Mesodermal cell (in vitro differentiated cells): ENCODE measurements at regions not wholly inside any gene's neighbourhood (a gene's known extent, or its start where the extent isn't known, plus 50 kb on each side); places are given as distances from the start of the nearest gene placed in this dataset.

Source experiments
- H3K27ac ChIP-seq: 2 replicates; pipeline ENCODE4 v1.7.0; 2013; ENCODE audit warnings: mild to moderate bottlenecking, low read depth, low read length, moderate library complexity; ENCODE audit not compliant: severe bottlenecking
- H3K36me3 ChIP-seq: 2 replicates; pipeline ENCODE4 v1.7.1; 2013; ENCODE audit warnings: mild to moderate bottlenecking, low read length, moderate library complexity; ENCODE audit not compliant: control insufficient read depth, insufficient read depth
- H3K4me1 ChIP-seq: one replicate; pipeline ENCODE4 v1.7.1; 2013; ENCODE audit warnings: mild to moderate bottlenecking, low read length; ENCODE audit not compliant: insufficient read depth, control insufficient read depth, poor library complexity, severe bottlenecking
- H3K4me3 ChIP-seq: 2 replicates; pipeline ENCODE4 v1.7.0; 2013; ENCODE audit warnings: low read length, control low read depth, mild to moderate bottlenecking; ENCODE audit not compliant: insufficient read depth, poor library complexity, severe bottlenecking; ENCODE audit errors: extremely low read depth
- H3K9me3 ChIP-seq: 2 replicates; pipeline ENCODE4 v1.7.1; 2013; ENCODE audit warnings: mild to moderate bottlenecking, low read length, moderate library complexity; ENCODE audit not compliant: control insufficient read depth
- WGBS, 2 experiments: methylation state at CpG; one replicate each; pipeline ENCODE4 v1.1.5; 2013; ENCODE audit warnings: missing lambda C conversion rate in 2 of 2; ENCODE audit not compliant: insufficient coverage in 2 of 2; 5-methylcytosine and 5-hydroxymethylcytosine counted together

GRCh38 chr5:23029290-23029689 is 176.1 kb upstream of the CDH12 start:
- no peaks in the 10 kb centered on the region for H3K4me1 ChIP-seq
- H3K27ac ChIP-seq: no peak overlapping the region
- H3K4me3 ChIP-seq: no peak overlapping the region
- H3K9me3 ChIP-seq: no peaks in the 10 kb centered on the region
- no peaks in the 10 kb centered on the region for H3K36me3 ChIP-seq

GRCh38 chr5:23028445-23029021 is 175.4 kb upstream of the CDH12 start:
- Histone ChIP-seq H3K36me3 (no peaks in the 10 kb centered on the region), H3K4me1 (no peaks in the 10 kb centered on the region), H3K27ac (no peak overlapping the region), H3K4me3 (no peak overlapping the region), H3K9me3 (no peaks in the 10 kb centered on the region)
- WGBS, 2 experiments: 100% methylated on average over 1 of the region's 3 CpGs

GRCh38 chr5:23027830-23028229 is 174.7 kb upstream of the CDH12 start:
- WGBS, 2 experiments: 86 to 96% methylated on average over 2 to 4 of the region's 4 CpGs
- H3K9me3 ChIP-seq: no peaks in the 10 kb centered on the region
- H3K4me3 ChIP-seq: no peak overlapping the region
- H3K27ac ChIP-seq: no peak overlapping the region
- H3K4me1 ChIP-seq: no peaks in the 10 kb centered on the region
- H3K36me3 ChIP-seq: no peaks in the 10 kb centered on the region

GRCh38 chr5:23027331-23027730 is 174.2 kb upstream of the CDH12 start:
- Histone ChIP-seq H3K27ac (no peak overlapping the region), H3K36me3 (no peaks in the 10 kb centered on the region), H3K4me1 (no peaks in the 10 kb centered on the region), H3K9me3 (no peaks in the 10 kb centered on the region), H3K4me3 (no peak overlapping the region)
- WGBS, 2 experiments: no CpG with 5 or more reads among the region's 2 CpGs

GRCh38 chr5:23026252-23027170 is 173.4 kb upstream of the CDH12 start:
- no peaks in the 10 kb centered on the region for H3K9me3 ChIP-seq
- no peak overlapping the region for H3K4me3 ChIP-seq
- H3K27ac ChIP-seq: no peak overlapping the region
- no peaks in the 10 kb centered on the region for H3K36me3 ChIP-seq
- WGBS, 2 experiments: 88 to 100% methylated on average over 2 of the region's 5 CpGs
- no peaks in the 10 kb centered on the region for H3K4me1 ChIP-seq

- no peak overlapping the region for H3K27ac ChIP-seq
- H3K36me3 ChIP-seq: no peaks in the 10 kb centered on the region
- no peaks in the 10 kb centered on the region for H3K4me1 ChIP-seq
- H3K9me3 ChIP-seq: no peaks in the 10 kb centered on the region
- no peak overlapping the region for H3K4me3 ChIP-seq
- WGBS, 2 experiments: no CpG with 5 or more reads among the region's 1 CpG
Observed at GRCh38 chr5:23025629-23026233, 172.6 kb upstream of the CDH12 start.

- no peaks in the 10 kb centered on the region for H3K4me1 ChIP-seq
- 61 to 76% methylated on average over 4 of the region's 5 CpGs for WGBS, 2 experiments
- no peak overlapping the region for H3K27ac ChIP-seq
- no peak overlapping the region for H3K4me3 ChIP-seq
- no peaks in the 10 kb centered on the region for H3K36me3 ChIP-seq
- H3K9me3 ChIP-seq: no peaks in the 10 kb centered on the region
Observed at GRCh38 chr5:23024470-23024869, 171.3 kb upstream of the CDH12 start.

- WGBS, 2 experiments: 83 to 96% methylated on average over 2 of the region's 4 CpGs
- H3K27ac ChIP-seq: no peak overlapping the region
- no peaks in the 10 kb centered on the region for H3K36me3 ChIP-seq
- H3K4me3 ChIP-seq: no peak overlapping the region
- H3K4me1 ChIP-seq: no peaks in the 10 kb centered on the region
- H3K9me3 ChIP-seq: no peaks in the 10 kb centered on the region
Observed at GRCh38 chr5:23014825-23015224, 161.7 kb upstream of the CDH12 start.

- Histone ChIP-seq H3K27ac (no peak overlapping the region), H3K4me1 (no peaks in the 10 kb centered on the region), H3K36me3 (no peaks in the 10 kb centered on the region), H3K9me3 (no peaks in the 10 kb centered on the region), H3K4me3 (no peak overlapping the region)
- 100% methylated on average over 1 of the region's 1 CpG for WGBS, 2 experiments
Observed at GRCh38 chr5:23014266-23014665, 161.1 kb upstream of the CDH12 start.

- H3K4me3 ChIP-seq: no peak overlapping the region
- WGBS, 2 experiments: no CpG with 5 or more reads among the region's 4 CpGs
Observed at GRCh38 chr5:23013395-23013998, 160.4 kb upstream of the CDH12 start.

More at GRCh38 chr5:23013395-23013998, 160.4 kb upstream of the CDH12 start:
- no peaks in the 10 kb centered on the region for H3K9me3 ChIP-seq
- H3K36me3 ChIP-seq: no peaks in the 10 kb centered on the region
- H3K4me1 ChIP-seq: no peaks in the 10 kb centered on the region
- H3K27ac ChIP-seq: no peak overlapping the region
